ENCODE measurements at regions not wholly inside any gene's neighbourhood (a gene's known extent, or its start where the extent isn't known, plus 50 kb on each side); places are given as distances from the start of the nearest gene placed in this dataset.

DNA sequence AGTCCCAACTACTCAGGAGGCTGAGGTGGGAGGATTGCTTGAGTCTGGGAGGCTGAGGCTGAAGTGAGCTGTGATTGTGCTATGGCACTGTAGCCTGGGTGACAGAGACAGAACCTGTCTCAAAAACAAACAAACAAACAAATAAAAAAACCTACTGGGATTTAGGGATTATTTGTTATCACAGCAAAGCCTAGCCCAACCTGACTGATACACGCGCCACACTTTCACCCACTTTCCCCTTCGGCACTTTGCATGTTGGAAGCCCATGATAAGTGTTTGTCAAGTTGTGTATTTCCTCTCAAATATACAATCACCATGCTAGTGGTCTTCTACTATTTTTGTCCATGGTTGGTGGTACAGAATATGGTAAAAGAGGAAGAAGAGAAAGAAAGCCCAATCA lies 50.5 kb upstream of the STC2 start:
- peaks cover 10% of the 10 kb centered on the region for H3K27me3 Mint-ChIP-seq
- intact Hi-C loops (cut with DNase I, micrococcal nuclease), result no loop called here
- no peak for DNase-seq
- H3K27ac Mint-ChIP-seq, result no peak overlapping the region
- POLR2A ChIA-PET, result no interaction called here
- H3K36me3 Mint-ChIP-seq (ENCODE audit: low read depth), result no peaks in the 10 kb centered on the region
- H3K9me3 Mint-ChIP-seq (ENCODE audit: low read depth), result peaks cover 3% of the 10 kb centered on the region
- ATAC-seq, result no peak
- no peak overlapping the region for H3K4me3 Mint-ChIP-seq
- CTCF ChIA-PET, result no interaction called here
- H3K4me1 Mint-ChIP-seq, result no peaks in the 10 kb centered on the region
